Embryonic facial prominence (tissue), 1 donor: ENCODE measurements at regions not wholly inside any gene's neighbourhood (a gene's known extent, or its start where the extent isn't known, plus 50 kb on each side); places are given as distances from the start of the nearest gene placed in this dataset.
A peak's percentile ranks its signal among the peaks of the same experiment; 100 is the strongest.

Experiments used
- DNase-seq: peaks from one replicate; pipeline ENCODE4 v3.0.0-alpha.2; 2016; ENCODE audit errors: extremely low spot score

- no peak for DNase-seq
Measured at GRCh38 chr2:7468955-7469354, 551.7 kb downstream of the RNF144A start.

- no peak for DNase-seq
Measured at GRCh38 chr2:7471185-7471584, 554.0 kb downstream of the RNF144A start.

GRCh38 chr2:7472465-7472864, 555.3 kb downstream of the RNF144A start:
- DNase-seq: no peak

GRCh38 chr2:7473135-7473771, 556.0 kb downstream of the RNF144A start:
- DNase-seq: no peak

- DNase-seq: no peak
Measured at GRCh38 chr2:7476371-7476770, 559.2 kb downstream of the RNF144A start.

GRCh38 chr2:7479603-7480002, 562.4 kb downstream of the RNF144A start:
- DNase-seq: no peak

- no peak for DNase-seq
Measured at GRCh38 chr2:7480431-7480830, 563.2 kb downstream of the RNF144A start.

GRCh38 chr2:7490672-7491071, 573.5 kb downstream of the RNF144A start:
- DNase-seq: no peak

GRCh38 chr2:7492719-7493118, 575.5 kb downstream of the RNF144A start:
- DNase-seq: no peak

GRCh38 chr2:7497178-7497577, 580.0 kb downstream of the RNF144A start:
- DNase-seq: peak; percentile 7

GRCh38 chr2:7499018-7499417, 581.8 kb downstream of the RNF144A start:
- no peak for DNase-seq

- DNase-seq: no peak
Measured at GRCh38 chr2:7502336-7502735, 585.1 kb downstream of the RNF144A start.

- DNase-seq: no peak
Measured at GRCh38 chr2:7508296-7508943, 591.2 kb downstream of the RNF144A start.

- DNase-seq: no peak
Measured at GRCh38 chr2:7510353-7510752, 593.1 kb downstream of the RNF144A start.

- no peak for DNase-seq
Measured at GRCh38 chr2:7513834-7514233, 596.6 kb downstream of the RNF144A start.

- no peak for DNase-seq
Measured at GRCh38 chr2:7515327-7515726, 598.1 kb downstream of the RNF144A start.

GRCh38 chr2:7516484-7517063, 599.4 kb downstream of the RNF144A start:
- DNase-seq: no peak

GRCh38 chr2:7517088-7517487, 599.9 kb downstream of the RNF144A start:
- DNase-seq: no peak

- no peak for DNase-seq
Measured at GRCh38 chr2:7517851-7518250, 600.6 kb downstream of the RNF144A start.

GRCh38 chr2:7523481-7524120, 606.4 kb downstream of the RNF144A start:
- DNase-seq: no peak

- no peak for DNase-seq
Measured at GRCh38 chr2:7524195-7524594, 607.0 kb downstream of the RNF144A start.

- DNase-seq: no peak
Measured at GRCh38 chr2:7525746-7526145, 608.5 kb downstream of the RNF144A start.

GRCh38 chr2:7527165-7527722, 610.0 kb downstream of the RNF144A start:
- DNase-seq: no peak
